Jurkat, Clone E6-1 (cell line): ENCODE measurements at regions not wholly inside any gene's neighbourhood (a gene's known extent, or its start where the extent isn't known, plus 50 kb on each side); places are given as distances from the start of the nearest gene placed in this dataset.
"Not testable (repeated sequence)": the region's sequence is repeated elsewhere in the genome, so short reads cannot be mapped to it uniquely, and the experiment has no call there.

Source experiments
- DNase-seq: peaks from one replicate; pipeline ENCODE4 v3.0.0-alpha.2; 2011; ENCODE audit warnings: low read depth, low spot score
- H3K4me3 ChIP-seq: 2 replicates; pipeline ENCODE4 v1.5.1; 2011; ENCODE audit warnings: mild to moderate bottlenecking, low read length, control low read depth, moderate library complexity

DNA sequence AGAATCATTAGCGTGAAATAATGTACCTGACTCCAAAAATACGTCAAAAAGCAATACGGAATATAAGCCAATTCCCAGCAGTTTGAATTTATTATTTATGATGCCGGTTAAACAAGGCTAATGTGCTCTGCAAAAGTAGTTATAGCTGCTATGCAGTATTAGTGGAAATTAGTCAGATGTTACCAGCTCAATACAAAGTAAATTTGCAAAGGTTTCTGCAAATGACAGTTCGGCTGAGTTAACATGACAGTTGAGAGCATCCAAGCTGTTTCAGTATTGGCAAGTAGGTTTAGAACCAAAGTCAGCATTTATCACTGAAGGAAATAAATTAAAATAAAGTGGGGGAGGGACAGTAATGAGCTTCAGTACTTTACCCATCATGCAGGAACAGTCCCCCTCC, 1665.8 kb upstream of the FLRT2 start:
- DNase-seq: no peak

DNA sequence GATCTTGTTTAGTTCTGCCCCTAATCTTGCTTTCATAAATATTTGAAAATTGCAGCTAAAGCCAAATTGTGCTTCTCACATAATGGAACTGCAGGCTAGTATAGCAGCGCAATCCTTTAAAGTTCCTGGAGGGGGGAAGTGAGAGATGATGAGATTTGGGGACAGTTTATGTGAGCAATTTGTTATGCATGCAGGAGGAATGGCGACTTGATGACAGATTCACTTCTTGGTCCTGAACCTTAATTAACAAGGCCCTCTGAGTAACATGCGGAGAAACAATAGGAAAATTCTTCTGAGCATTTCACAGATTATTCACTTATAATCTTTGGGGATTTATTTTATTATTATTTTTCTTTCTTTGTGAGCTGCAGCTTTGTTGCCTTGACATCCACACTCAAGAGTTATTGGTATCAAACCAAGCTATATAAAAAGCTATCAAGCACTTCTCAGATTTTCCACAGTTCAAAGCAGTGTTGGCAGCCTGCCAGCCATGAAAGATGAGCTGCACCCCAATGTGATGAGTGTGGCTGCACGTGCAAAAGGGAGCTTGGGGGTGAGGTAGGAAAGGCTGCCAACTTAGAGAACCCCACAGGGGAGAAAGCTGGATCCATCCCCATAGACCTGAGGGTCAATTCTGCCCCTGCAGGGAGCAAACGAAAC, 1662.2 kb upstream of the FLRT2 start:
- DNase-seq: no peak
- H3K4me3 ChIP-seq: no peak overlapping the region

More for the DNA sequence above, 1665.8 kb upstream of the FLRT2 start:
- no peak overlapping the region for H3K4me3 ChIP-seq

DNA sequence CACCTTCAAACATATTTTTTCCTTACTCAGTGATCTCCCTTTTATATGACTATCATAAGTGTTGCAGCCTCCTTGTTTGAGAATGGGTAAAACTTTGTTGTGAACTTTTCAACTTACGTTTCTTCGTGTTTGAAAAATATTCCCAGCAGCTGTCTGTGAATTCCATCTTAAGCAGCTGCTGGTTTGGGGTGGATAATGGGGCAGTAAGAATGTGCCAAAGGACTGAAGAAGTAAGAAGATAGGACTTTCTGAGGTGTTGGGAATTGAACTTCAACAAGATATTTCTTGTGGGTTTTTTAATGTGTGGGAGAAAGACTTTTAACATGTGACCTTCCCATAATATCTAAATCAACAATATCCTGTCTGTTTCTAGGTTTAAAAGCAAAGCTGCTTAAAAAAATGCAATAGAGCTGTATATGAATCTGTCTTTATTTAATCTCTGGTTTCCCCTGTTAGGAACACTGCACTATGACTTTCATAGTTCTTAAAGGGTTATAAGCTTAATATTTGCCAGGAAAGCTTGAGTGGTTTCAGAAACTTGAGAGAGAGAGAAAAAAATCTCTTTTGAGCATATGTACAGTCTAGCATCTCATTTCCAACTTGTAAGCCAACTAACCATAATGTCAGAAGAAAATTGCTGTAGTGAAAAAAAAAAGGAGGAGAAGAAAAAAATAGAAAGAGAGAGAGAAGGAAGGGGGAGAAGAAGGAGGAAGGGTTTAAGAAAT, 1659.2 kb upstream of the FLRT2 start:
- H3K4me3 ChIP-seq: no peak overlapping the region
- DNase-seq: no peak

DNA sequence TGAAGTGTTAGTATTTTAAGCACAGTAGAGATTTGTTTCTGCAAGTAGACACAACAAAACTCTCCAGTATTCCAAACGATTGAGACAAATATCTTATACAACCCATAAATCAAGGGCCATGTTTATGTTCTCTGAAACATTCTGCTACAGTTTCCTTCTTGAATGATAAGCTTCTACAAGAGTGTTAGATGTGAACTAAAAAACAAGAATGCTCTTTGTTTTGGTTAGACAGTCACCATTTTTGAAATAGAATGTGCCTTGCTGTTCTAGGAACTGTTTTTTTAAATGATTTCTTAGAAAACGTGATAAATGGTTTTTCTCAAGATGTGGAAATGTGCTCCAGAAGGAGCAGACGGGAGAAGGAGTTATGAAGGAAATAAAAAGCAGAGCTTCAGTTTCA, 1656.3 kb upstream of the FLRT2 start:
- no peak for DNase-seq
- H3K4me3 ChIP-seq: no peak overlapping the region

DNA sequence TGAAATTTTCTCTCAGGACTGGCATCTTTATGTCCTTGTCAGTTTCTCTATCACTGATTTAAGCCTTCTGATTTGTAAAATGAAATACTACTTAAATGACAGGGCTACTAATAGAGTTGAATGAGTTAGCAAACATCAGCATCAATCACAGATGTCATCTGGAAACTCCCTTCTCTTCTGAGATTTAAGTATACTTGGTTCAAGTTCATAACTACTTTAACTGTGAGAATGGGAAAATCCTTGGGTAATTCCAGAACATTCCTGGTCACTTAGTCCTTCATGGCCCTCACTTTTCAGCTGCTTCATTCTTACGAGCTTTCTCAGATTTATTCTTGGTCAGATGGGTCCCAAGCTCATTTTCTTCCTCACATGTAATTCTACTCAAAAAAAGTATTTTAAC, 1655.3 kb upstream of the FLRT2 start:
- DNase-seq: no peak
- H3K4me3 ChIP-seq: no peak overlapping the region

DNA sequence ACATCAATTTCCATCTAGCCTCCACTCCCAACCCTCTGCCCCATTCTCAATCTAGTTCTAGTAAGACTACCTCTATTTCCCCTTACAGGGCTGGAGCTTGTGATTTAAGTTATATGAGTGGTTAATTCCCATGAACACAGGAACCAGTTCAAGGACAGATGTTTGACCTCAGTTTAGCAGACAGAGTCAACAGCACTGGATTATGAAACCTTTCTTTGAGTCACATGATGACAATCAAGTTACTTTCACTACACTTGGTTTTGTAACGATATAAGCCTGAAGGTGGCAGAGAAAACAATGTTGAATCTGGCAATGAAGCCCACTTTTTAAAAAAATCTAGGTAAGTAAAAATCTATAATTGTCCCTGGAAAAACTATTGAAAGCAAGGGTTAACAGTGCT, 1646.2 kb upstream of the FLRT2 start:
- no peak overlapping the region for H3K4me3 ChIP-seq
- DNase-seq: no peak

DNA sequence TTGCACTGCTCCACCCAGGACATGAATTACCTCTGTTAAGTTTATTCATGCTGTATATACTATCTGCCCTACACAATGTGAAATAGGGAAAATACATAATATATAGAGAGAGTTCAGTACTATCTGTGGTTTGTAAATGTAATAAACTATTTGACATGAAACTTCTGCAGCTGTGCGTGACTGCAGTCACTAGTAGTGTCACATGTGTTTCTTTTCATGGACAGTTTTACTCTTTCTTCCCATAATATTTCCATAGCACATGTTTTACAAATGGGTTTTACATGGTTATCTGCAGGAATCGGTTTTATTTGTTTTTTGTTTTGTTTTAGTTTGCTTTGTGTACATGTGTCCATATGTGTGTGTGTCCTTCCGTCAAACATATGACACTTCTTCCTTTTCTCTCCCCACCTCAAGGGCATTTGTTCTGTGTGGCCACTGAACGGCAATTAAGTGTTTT, 1644.1 kb upstream of the FLRT2 start:
- H3K4me3 ChIP-seq: no peak overlapping the region
- DNase-seq: no peak

DNA sequence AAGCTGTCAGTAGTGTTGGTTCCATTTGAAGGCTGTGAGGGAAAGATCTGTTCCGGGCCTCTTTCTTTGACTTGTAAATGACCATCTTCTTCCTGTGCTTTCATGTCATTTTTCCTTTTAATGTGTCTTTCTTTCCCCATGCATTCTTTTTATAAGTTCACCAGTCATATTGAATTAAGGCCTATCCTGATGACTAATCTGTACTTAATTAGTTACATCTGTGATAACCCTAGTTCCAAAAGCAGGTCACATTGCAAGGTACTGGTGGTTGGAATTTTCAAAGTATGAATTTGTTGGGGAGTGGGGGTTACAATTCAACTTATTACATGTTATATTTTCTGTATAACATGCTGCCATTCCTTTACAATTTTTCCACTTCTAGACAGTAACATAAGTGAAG, 1642.1 kb upstream of the FLRT2 start:
- H3K4me3 ChIP-seq: no peak overlapping the region
- DNase-seq: no peak

DNA sequence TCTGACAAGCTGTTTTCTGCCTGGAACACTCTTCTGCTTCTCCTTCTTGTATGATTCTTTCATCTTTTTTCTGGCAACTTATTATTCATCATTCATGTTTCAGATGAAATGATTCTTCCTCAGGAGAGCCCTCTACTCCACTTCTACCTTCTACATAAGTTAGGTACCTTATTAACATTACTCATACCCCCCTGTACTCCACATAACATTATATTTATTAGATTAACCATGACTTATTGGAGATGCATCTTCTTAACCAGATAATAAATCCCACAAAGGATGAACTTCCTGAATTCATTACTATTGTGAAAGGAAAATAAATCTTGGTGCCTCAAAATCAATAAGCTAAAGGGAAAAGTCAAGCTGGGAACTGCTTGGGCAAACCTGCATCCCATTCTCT, 1636.5 kb upstream of the FLRT2 start:
- no peak for DNase-seq

DNA sequence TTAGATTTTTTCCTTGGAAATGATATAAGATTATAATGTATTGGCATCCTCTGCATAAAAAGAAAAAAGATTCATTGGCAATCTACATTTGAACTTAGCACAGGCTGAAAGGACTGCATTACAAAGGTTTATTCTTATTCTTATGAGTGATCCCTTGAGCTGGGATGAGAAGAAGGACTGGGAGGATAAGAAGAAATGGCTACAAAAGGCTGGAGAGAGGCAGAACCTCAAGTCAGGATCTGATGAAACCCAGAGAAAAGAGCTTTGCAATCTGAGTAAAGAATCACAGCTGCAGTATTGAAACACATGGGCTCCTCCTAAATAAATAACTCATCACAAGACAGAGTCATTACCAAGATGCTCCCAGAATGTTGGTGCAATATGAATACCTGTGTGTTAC, 1635.4 kb upstream of the FLRT2 start:
- DNase-seq: no peak
- H3K4me3 ChIP-seq: no peak overlapping the region

More for the DNA sequence above, 1636.5 kb upstream of the FLRT2 start:
- no peak overlapping the region for H3K4me3 ChIP-seq

DNA sequence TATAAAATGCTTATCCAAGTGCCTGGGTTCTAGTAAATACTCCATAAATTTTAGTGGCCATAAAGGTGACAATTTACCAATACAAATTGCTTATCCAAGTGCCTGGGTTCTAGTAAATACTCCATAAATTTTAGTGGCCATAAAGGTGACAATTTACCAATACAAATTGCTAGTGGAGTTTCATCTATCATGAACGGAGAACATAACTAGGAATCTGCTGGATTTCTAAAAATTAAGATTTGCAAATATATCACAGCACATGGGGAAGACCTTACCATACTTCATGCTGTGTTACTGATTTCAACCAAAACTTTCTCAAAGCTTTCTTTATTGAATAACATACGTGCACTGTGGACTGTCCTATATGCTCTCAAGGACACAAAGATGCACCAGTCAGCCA, 1631.4 kb upstream of the FLRT2 start:
- DNase-seq, H3K4me3 ChIP-seq: not testable (repeated sequence)

DNA sequence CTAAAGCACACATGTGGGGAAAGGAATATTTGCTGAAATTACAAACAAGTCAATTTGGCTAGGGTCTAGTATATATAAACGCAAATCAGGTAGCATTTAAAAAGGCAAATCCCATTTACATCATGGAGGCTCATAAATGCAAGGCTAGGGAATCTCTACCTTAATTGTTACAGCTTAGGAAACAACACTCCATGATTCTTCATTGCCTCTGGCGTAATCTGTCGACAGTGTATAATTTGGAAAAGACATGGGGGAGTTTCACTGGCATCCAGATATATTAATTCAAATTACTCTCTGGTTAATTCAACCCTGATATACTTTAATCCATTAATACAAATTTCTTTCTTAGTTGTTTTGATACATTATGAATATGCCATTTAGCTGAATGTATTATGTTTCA, 1630.2 kb upstream of the FLRT2 start:
- no peak for DNase-seq
- H3K4me3 ChIP-seq: no peak overlapping the region

DNA sequence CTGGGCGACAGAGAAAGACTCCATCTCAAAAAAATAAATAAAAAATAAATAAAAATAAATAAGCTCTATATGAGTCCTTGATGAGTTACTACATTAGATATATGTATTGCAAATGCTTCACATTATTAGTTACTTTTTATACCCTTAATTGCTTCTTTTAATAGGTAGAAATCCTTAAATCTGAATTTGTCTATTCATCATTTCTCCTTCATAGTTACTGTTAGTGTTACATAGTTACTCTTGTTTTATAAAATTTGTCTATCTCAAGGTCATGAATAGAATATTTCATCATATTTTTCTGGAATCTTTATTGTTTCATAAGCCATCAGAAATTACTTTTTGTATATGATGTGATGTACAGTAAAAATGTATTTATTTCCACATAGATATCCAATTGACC, 1624.8 kb upstream of the FLRT2 start:
- no peak for DNase-seq
- no peak overlapping the region for H3K4me3 ChIP-seq

DNA sequence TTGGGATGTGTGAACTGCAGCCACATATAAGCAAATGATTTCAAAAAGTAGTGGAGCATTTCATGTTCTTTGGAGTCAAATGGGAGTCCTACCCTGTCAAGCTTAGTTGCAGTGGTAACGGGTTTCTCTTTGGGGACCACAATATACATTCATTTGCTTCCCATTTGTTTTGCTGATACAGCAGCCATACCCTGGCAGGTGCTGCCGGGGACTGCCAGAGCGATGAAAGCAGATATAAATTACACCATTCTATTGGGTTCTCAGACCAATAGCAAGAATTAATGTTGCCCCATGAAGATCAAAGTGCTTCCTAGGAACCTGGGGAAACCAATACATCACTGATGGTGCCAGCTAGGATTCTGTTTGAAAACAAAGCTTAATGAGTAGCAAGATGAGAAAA, 1621.5 kb upstream of the FLRT2 start:
- no peak overlapping the region for H3K4me3 ChIP-seq
- DNase-seq: no peak

DNA sequence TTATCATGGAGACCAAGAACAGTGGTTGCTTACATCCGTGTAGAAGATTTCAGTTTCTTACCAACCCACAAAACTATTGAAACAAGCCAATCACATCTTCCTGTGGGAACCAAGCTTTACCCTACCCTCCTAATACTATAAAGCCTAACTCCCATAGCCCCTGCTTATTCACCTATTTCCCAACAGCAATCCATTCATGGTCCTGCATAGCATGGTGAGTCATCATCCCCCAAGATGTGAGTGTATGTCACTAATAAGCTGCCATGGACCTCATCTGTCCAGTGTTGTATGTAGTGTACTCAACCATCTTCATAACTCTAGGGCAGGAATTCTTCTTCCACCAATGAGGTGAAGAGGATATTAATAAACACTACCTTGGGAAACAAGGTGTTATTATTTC, 1620.4 kb upstream of the FLRT2 start:
- no peak for DNase-seq
- H3K4me3 ChIP-seq: no peak overlapping the region

DNA sequence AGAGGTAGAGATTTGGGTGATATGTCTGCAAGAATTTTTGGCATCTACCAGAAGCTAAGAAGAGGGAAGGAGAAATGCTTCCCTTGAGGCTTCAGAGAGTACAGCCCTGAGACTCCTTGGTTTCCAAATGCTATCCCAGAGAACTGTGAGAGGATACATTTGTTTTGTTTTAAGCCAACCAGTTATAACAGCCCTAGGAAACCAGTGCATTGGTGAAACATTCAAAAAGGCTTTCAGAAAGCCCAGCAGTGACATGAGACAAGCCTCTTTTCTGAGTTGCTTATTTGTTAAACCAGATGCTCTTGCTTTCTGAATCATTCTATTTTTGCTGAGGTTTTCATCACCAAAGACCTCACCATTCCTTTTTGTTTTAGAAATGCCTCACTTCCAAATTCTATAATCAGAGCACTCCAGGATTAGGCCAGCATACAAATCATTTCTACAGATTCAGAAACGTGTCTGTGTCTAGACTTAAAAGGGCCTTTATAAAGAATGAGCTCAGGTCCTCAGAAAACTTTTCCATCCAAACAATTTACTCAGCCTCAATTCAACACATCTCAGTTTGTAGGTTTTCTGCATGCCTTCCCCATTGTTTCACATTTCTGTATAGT, 1617.8 kb upstream of the FLRT2 start:
- DNase-seq: no peak
- no peak overlapping the region for H3K4me3 ChIP-seq

DNA sequence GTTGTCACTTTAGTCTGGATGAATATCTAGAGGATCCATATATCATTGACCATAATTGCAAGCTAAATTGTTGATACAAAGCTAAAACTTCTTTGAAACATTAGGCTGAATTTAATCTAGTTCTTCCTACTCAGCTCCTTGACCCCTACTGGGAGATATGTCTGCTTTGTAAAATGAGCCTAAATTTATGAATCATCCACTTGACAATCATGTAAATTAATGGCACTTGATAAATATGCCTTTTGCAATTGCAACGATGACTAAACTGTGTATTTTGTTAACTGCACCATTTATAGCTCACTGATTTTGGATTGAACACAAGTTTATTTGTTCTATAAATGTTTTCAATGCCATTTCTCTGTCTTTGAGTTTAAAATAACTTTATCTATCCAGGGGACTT, 1616.5 kb upstream of the FLRT2 start:
- no peak overlapping the region for H3K4me3 ChIP-seq
- DNase-seq: no peak

DNA sequence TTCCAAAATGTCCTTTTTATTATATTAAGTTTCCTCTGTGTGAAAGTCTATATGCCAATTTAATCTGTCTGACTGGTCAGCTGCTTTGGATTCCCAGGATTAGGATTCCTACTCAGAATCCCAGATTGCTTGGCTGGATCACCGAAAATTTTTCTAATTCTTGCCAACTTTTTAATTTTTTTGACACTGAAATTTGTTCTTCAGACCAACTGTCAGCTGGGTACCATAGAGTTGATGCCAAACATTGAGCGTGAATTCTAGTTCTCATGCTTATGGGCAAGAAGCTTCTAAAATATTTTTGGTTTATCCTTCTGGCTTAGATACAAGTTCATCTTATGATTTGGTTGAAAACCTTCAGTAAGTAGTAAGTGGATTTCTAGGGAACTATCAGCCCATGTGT, 1611.4 kb upstream of the FLRT2 start:
- no peak overlapping the region for H3K4me3 ChIP-seq
- DNase-seq: no peak

DNA sequence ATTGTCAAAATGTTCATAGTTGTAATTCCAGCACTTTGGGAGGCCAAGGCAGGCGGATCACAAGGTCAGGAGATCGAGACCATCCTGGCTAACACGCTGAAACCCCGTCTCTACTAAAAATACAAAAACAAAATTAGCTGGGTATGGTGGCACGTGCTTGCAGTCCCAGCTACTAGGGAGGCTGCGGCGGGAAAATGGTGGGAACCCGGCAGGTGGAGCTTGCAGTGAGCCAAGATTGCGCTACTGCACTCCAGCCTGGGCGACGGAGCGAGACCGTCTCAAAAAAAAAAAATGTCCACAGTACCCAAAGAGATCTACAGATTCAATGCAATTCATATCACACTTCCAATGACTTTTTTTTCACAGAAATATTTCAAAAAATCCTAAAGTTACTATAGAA, 1610.3 kb upstream of the FLRT2 start:
- H3K4me3 ChIP-seq, DNase-seq: not testable (repeated sequence)

DNA sequence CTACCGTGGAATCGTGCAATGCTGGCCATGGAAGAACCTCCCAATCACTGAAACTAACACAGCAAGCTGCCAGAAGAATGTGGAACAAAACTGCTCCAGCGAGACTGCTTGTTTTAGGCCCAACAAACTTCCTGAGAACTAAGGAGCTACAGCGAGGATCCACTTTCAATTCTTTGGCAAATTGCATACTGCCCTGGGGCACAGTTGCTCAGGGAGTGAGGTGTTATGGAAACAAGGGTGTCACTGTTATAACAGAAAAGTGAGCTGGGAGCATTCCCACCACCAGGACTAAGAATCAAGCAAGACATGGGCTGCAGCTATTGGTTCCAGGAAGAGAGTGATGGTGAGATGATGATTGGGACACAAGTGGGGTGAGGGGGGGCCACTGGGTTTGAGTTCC, 1606.1 kb upstream of the FLRT2 start:
- no peak for DNase-seq
- no peak overlapping the region for H3K4me3 ChIP-seq

DNA sequence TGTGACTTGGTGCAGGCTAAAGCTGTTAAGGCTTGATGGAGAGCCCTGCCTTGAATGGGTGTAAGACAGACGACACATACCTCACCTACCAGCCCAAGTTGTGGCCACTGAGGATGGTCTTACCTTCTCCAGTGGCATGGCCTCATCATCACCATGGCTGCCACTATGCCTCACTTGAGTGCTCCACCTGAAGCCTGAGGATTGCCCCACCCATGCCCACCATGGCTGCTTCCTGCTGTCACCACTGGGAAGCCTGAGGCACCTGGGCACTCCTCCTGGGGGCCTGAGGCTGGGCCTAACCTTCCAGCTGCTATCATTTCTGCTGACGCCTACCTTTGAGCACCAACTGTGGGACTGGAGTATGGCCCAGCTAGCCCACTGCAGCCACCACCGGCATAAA, 1605.7 kb upstream of the FLRT2 start:
- no peak for DNase-seq
- no peak overlapping the region for H3K4me3 ChIP-seq
